ENCODE measurements at regions not wholly inside any gene's neighbourhood (a gene's known extent, or its start where the extent isn't known, plus 50 kb on each side); places are given as distances from the start of the nearest gene placed in this dataset.

- Histone ChIP-seq H4K20me1 (ENCODE audit: insufficient read depth, low read length) (no peaks in the 10 kb centered on the region), H3K23ac (ENCODE audit: low read depth, low read length) (no peak overlapping the region), H3K9me1 (ENCODE audit: insufficient read depth, low read length) (no peaks in the 10 kb centered on the region), H3K36me3 (ENCODE audit: control insufficient read depth, insufficient read depth, low read length) (no peaks in the 10 kb centered on the region), H4K5ac (ENCODE audit: low read depth, low read length) (no peak overlapping the region), H2BK120ac (ENCODE audit: low read depth, low read length) (no peak overlapping the region), H3K4me2 (ENCODE audit: low read depth, low read length) (no peak overlapping the region), H3K4me3 (ENCODE audit: insufficient read depth, low read depth, low read length) (no peak overlapping the region), H2BK20ac (ENCODE audit: low read depth, low read length) (no peak overlapping the region), H3K27me3 (ENCODE audit: control insufficient read depth, insufficient read depth, low read length) (peaks cover 13% of the 10 kb centered on the region; the same call in 1 of the 2 replicates), H2AK9ac (replicated peaks; ENCODE audit: low read depth, low read length, poor library complexity) (no peak overlapping the region), H3K4me1 (ENCODE audit: control insufficient read depth, insufficient read depth, low read length) (no peaks in the 10 kb centered on the region), H2AK5ac (ENCODE audit: low read depth, low read length) (no peak overlapping the region), H3K56ac (ENCODE audit: extremely low read depth, insufficient read depth, low read length) (no peak overlapping the region), H2AFZ (replicated peaks; ENCODE audit: low read length, poor library complexity) (no peak overlapping the region), H2BK15ac (ENCODE audit: low read depth, low read length) (no peak overlapping the region), H3K27ac (ENCODE audit: insufficient read depth, low read length) (no peak overlapping the region), H3K9ac (ENCODE audit: low read depth, low read length) (no peak overlapping the region), H3K9me3 (ENCODE audit: control insufficient read depth, insufficient read depth, low read length) (no peaks in the 10 kb centered on the region), H3K14ac (replicated peaks; ENCODE audit: low read depth, low read length) (no peak overlapping the region), H3K18ac (ENCODE audit: low read depth, low read length) (no peak overlapping the region), H4K91ac (ENCODE audit: insufficient read depth, low read depth, low read length) (no peak overlapping the region), H3K79me1 (ENCODE audit: low read depth in 1 of 2, low read length in 2 of 2) (no peaks in the 10 kb centered on the region), H3K4ac (ENCODE audit: low read depth, low read length) (no peak overlapping the region), H4K8ac (ENCODE audit: low read depth in 2 of 2, low read length in 2 of 2) (no peak overlapping the region), H2BK5ac (ENCODE audit: low read depth, low read length, poor library complexity, severe bottlenecking) (no peak overlapping the region)
- intact Hi-C loops (cut with micrococcal nuclease) (no loop called here), dilution Hi-C loops (cut with HindIII; ENCODE audit: low sequenced_read_pairs, unreplicated experiment) (no loop called here), in situ Hi-C loops (cut with MboI; ENCODE audit: low sequenced_read_pairs) (no loop called here)
- BruUV-seq (replicated peaks) = no TSS peak
- DNase-seq (no peak), ATAC-seq (ENCODE audit: low read depth) (no peak)
- ChIA-PET CTCF (no interaction called here), POLR2A (ENCODE audit: unreplicated experiment) (no interaction called here)
- WGBS, 2 experiments (ENCODE audit: extremely low coverage in 2 of 2, insufficient read length in 1 of 2) = no CpG with 5 or more reads among the region's 2 CpGs
- no peak for TF ChIP-seq ELK1 (IDR thresholded peaks at IDR 0.05; ENCODE audit: borderline replicate concordance, low read depth, low read length)
- no peak for TF ChIP-seq MAZ (IDR thresholded peaks at IDR 0.05; ENCODE audit: borderline replicate concordance, low read depth, low read length)
- TF ChIP-seq RFX5 (IDR thresholded peaks at IDR 0.05; ENCODE audit: low read depth, low read length) = no peak
- no peak for TF ChIP-seq POLR2A (IDR thresholded peaks at IDR 0.05; ENCODE audit: low read depth, low read length)
- TF ChIP-seq SMC3 (IDR thresholded peaks at IDR 0.05; ENCODE audit: low read depth, low read length) = no peak
- TF ChIP-seq RCOR1 (IDR thresholded peaks at IDR 0.05; ENCODE audit: insufficient replicate concordance, low read length) = no peak
- no peak for TF ChIP-seq MXI1 (IDR thresholded peaks at IDR 0.05; ENCODE audit: borderline replicate concordance, low read depth, low read length)
- no peak for TF ChIP-seq RAD21 (IDR thresholded peaks at IDR 0.05; ENCODE audit: low read length)
- TF ChIP-seq BHLHE40 (IDR thresholded peaks at IDR 0.05; ENCODE audit: low read depth, low read length) = no peak
- TF ChIP-seq CTCF (conservative IDR thresholded peaks at IDR 0.05; ENCODE audit: low read depth, low read length) = no peak
- no peak for TF ChIP-seq USF2 (IDR thresholded peaks at IDR 0.05; ENCODE audit: low read depth, low read length)
- TF ChIP-seq CHD1 (IDR thresholded peaks at IDR 0.05; ENCODE audit: low read depth, low read length) = no peak
- no peak for TF ChIP-seq NFE2L2 (IDR thresholded peaks at IDR 0.05; ENCODE audit: low read depth, low read length)
- TF ChIP-seq FOS (IDR thresholded peaks at IDR 0.05; ENCODE audit: low read depth, low read length) = no peak
- TF ChIP-seq MAFK (IDR thresholded peaks at IDR 0.05; ENCODE audit: low read depth, low read length) = no peak
Measured at GRCh38 chr4:83179205-83179604, 64.7 kb upstream of the PLAC8 start.

Data from IMR-90 (cell line).